Caco-2 (cell line): ENCODE measurements at regions not wholly inside any gene's neighbourhood (a gene's known extent, or its start where the extent isn't known, plus 50 kb on each side); places are given as distances from the start of the nearest gene placed in this dataset.

Experiments used
- BruUV-seq: library from RNA; stranded (reverse); fragments of 400-500 nt; replicated peaks from 2 replicates; lab custom pipeline; 2021; lab: Mats Ljungman, UMichigan
- CTCF ChIA-PET: fragments of 300-600 bp; sonication (Branson Sonifier 250); formaldehyde crosslinking; loops from one replicate; lab custom pipeline; 2022; ENCODE audit warnings: antibody characterized with exemption; lab: Charles Lee
- POLR2A ChIA-PET: fragments of 300-600 bp; sonication (Branson Sonifier 250); formaldehyde crosslinking; loops from one replicate; lab custom pipeline; 2022; ENCODE audit warnings: antibody characterized with exemption; lab: Charles Lee
- DNase-seq, 2 experiments: peaks; one replicate each; pipeline versions ENCODE4 v3.0.0 to v3.0.0-alpha.2; 2020 to 2022
- H3K27me3 ChIP-seq: replicated peaks from 2 replicates; pipeline ENCODE4 v1.6.0; 2011; ENCODE audit warnings: low read length; ENCODE audit not compliant: control insufficient read depth, insufficient read depth
- H3K36me3 ChIP-seq: 2 replicates; pipeline ENCODE4 v1.5.1; 2011; ENCODE audit warnings: low read length; ENCODE audit not compliant: control insufficient read depth, insufficient read depth
- H3K4me1 ChIP-seq: fragments of 250-450 bp; sonication (Bioruptor Pico); 2 replicates; pipeline ENCODE4 v1.5.1; 2020; ENCODE audit warnings: mild to moderate bottlenecking
- H3K4me3 ChIP-seq: 2 replicates; pipeline ENCODE4 v1.5.1; 2011; ENCODE audit warnings: low read depth, mild to moderate bottlenecking, control low read depth, low read length
- H3K9me3 ChIP-seq: fragments of 250-450 bp; sonication (Bioruptor Pico); 2 replicates; pipeline ENCODE4 v1.5.1; 2020; ENCODE audit warnings: mild to moderate bottlenecking, moderate library complexity
- H3K27ac Mint-ChIP-seq: one replicate; pipeline ENCODE4 v1.8.0; 2022; ENCODE audit warnings: mixed read lengths; ENCODE audit not compliant: unreplicated experiment
- H3K27me3 Mint-ChIP-seq: one replicate; pipeline ENCODE4 v1.8.0; 2022; ENCODE audit warnings: mixed read lengths; ENCODE audit not compliant: insufficient read depth, unreplicated experiment
- H3K36me3 Mint-ChIP-seq: one replicate; pipeline ENCODE4 v1.8.0; 2022; ENCODE audit warnings: mild to moderate bottlenecking, mixed read lengths; ENCODE audit not compliant: insufficient read depth, unreplicated experiment
- H3K4me1 Mint-ChIP-seq: one replicate; pipeline ENCODE4 v1.8.0; 2022; ENCODE audit warnings: low read depth, mixed read lengths; ENCODE audit not compliant: unreplicated experiment
- H3K4me3 Mint-ChIP-seq: one replicate; pipeline ENCODE4 v1.8.0; 2022; ENCODE audit warnings: mild to moderate bottlenecking, moderate library complexity, mixed read lengths; ENCODE audit not compliant: unreplicated experiment
- H3K9me3 Mint-ChIP-seq: one replicate; pipeline ENCODE4 v1.8.0; 2022; ENCODE audit warnings: mixed read lengths; ENCODE audit not compliant: unreplicated experiment
- CTCF ChIP-seq, 2 experiments: fragments of 200-600 bp in 1 of 2; IDR thresholded peaks; 1 replicate in 1 of 2; 2 replicates in 1 of 2; pipeline versions ENCODE4 v1.5.1 to v1.8.0; 2011 to 2022; ENCODE audit warnings: antibody characterized with exemption in 1 of 2, control low read depth in 1 of 2, inconsistent platforms in 1 of 2, low read depth in 1 of 2, low read length in 1 of 2, mild to moderate bottlenecking in 1 of 2, moderate library complexity in 1 of 2; ENCODE audit not compliant: insufficient read depth in 1 of 2, severe bottlenecking in 1 of 2, unreplicated experiment in 1 of 2
- intact Hi-C: fragments of 100-400 bp; cut with micrococcal nuclease; formaldehyde crosslinking; loops from one replicate; pipeline ENCODE4 v1.10.0; 2022; ENCODE audit not compliant: unreplicated experiment

- Mint-ChIP-seq H3K27me3 (peaks cover 5% of the 10 kb centered on the region), H3K36me3 (no peaks in the 10 kb centered on the region), H3K4me1 (no peaks in the 10 kb centered on the region), H3K27ac (no peak overlapping the region), H3K4me3 (no peak overlapping the region), H3K9me3 (no peaks in the 10 kb centered on the region)
- Histone ChIP-seq H3K27me3 (no peaks in the 10 kb centered on the region), H3K9me3 (no peaks in the 10 kb centered on the region), H3K4me1 (no peaks in the 10 kb centered on the region), H3K4me3 (no peak overlapping the region), H3K36me3 (no peaks in the 10 kb centered on the region)
- BruUV-seq, result no TSS peak
- POLR2A ChIA-PET, result no interaction called here
- no peak for DNase-seq
- CTCF ChIA-PET, result no interaction called here
- no peak for TF ChIP-seq CTCF (IDR thresholded peaks at IDR 0.05; ENCODE audit: insufficient read depth in 1 of 2, low read depth in 1 of 2, low read length in 1 of 2, severe bottlenecking in 1 of 2, unreplicated experiment in 1 of 2)
- intact Hi-C loops, result loop anchor here (10.0 kb wide), 1 partner anchor 311 kb away; no protein-coding TSS in a partner anchor
Measured at GRCh38 chr9:109886041-109886440, 106.0 kb downstream of the PALM2AKAP2 start.

GRCh38 chr9:109886617-109887016, 106.6 kb downstream of the PALM2AKAP2 start:
- Mint-ChIP-seq H3K4me3 (no peak overlapping the region), H3K9me3 (no peaks in the 10 kb centered on the region), H3K27ac (no peak overlapping the region), H3K36me3 (no peaks in the 10 kb centered on the region), H3K4me1 (no peaks in the 10 kb centered on the region), H3K27me3 (peaks cover 3% of the 10 kb centered on the region)
- Histone ChIP-seq H3K36me3 (no peaks in the 10 kb centered on the region), H3K4me1 (no peaks in the 10 kb centered on the region), H3K27me3 (no peaks in the 10 kb centered on the region), H3K9me3 (no peaks in the 10 kb centered on the region), H3K4me3 (no peak overlapping the region)
- POLR2A ChIA-PET, result no interaction called here
- CTCF ChIA-PET, result no interaction called here
- intact Hi-C loops, result loop anchor here (10.0 kb wide), 1 partner anchor 312 kb away; no protein-coding TSS in a partner anchor
- no peak for DNase-seq
- no peak for TF ChIP-seq CTCF (IDR thresholded peaks at IDR 0.05; ENCODE audit: insufficient read depth in 1 of 2, low read depth in 1 of 2, low read length in 1 of 2, severe bottlenecking in 1 of 2, unreplicated experiment in 1 of 2)
- no TSS peak for BruUV-seq

GRCh38 chr9:109887079-109887478, 107.1 kb downstream of the PALM2AKAP2 start:
- no peak for DNase-seq
- Histone ChIP-seq H3K9me3 (no peaks in the 10 kb centered on the region), H3K4me1 (no peaks in the 10 kb centered on the region), H3K27me3 (no peaks in the 10 kb centered on the region), H3K36me3 (no peaks in the 10 kb centered on the region), H3K4me3 (no peak overlapping the region)
- intact Hi-C loops, result loop anchor here (10.0 kb wide), 1 partner anchor 312 kb away; no protein-coding TSS in a partner anchor
- Mint-ChIP-seq H3K27ac (no peak overlapping the region), H3K4me3 (no peak overlapping the region), H3K4me1 (no peaks in the 10 kb centered on the region), H3K27me3 (peaks cover 3% of the 10 kb centered on the region), H3K36me3 (no peaks in the 10 kb centered on the region), H3K9me3 (no peaks in the 10 kb centered on the region)
- ChIA-PET POLR2A (no interaction called here), CTCF (no interaction called here)
- BruUV-seq, result no TSS peak
- TF ChIP-seq CTCF (IDR thresholded peaks at IDR 0.05; ENCODE audit: insufficient read depth in 1 of 2, low read depth in 1 of 2, low read length in 1 of 2, severe bottlenecking in 1 of 2, unreplicated experiment in 1 of 2), result no peak
